GM23338 (cell line): ENCODE measurements at regions not wholly inside any gene's neighbourhood (a gene's known extent, or its start where the extent isn't known, plus 50 kb on each side); places are given as distances from the start of the nearest gene placed in this dataset.

Source experiments
- CREB1 ChIP-seq: fragments of 250-450 bp; sonication (Bioruptor Pico); IDR thresholded peaks from 2 replicates; pipeline ENCODE4 v1.5.0; 2020; ENCODE audit warnings: low read depth, mild to moderate bottlenecking, moderate library complexity
- EZH2 ChIP-seq: fragments of 200-600 bp; sonication (generic); IDR thresholded peaks from one replicate; pipeline ENCODE4 v1.8.0; 2017; ENCODE audit warnings: antibody characterized with exemption, mild to moderate bottlenecking, low read depth; ENCODE audit not compliant: unreplicated experiment
- EZH2phosphoT487 ChIP-seq: fragments of 200-600 bp; sonication (generic); IDR thresholded peaks from one replicate; pipeline ENCODE4 v1.8.1; 2018; ENCODE audit warnings: antibody characterized with exemption; ENCODE audit not compliant: unreplicated experiment
- JUNB ChIP-seq: IDR thresholded peaks from one replicate; pipeline ENCODE4 v1.6.1; 2016; ENCODE audit warnings: antibody characterized with exemption; ENCODE audit not compliant: unreplicated experiment
- NANOG ChIP-seq: IDR thresholded peaks from 2 replicates; pipeline ENCODE4 v1.6.1; 2016; ENCODE audit warnings: antibody characterized with exemption, borderline replicate concordance
- POLR2AphosphoS5 ChIP-seq: IDR thresholded peaks from 2 replicates; pipeline ENCODE4 v1.6.1; 2016; ENCODE audit warnings: antibody characterized with exemption, low read depth
- STAT1 ChIP-seq: IDR thresholded peaks from one replicate; pipeline ENCODE4 v1.6.1; 2016; ENCODE audit warnings: antibody characterized with exemption; ENCODE audit not compliant: unreplicated experiment
- ZNF114 ChIP-seq: fragments of 250-450 bp; sonication (Bioruptor Pico); IDR thresholded peaks from 2 replicates; pipeline ENCODE4 v1.5.0; 2020; ENCODE audit warnings: mild to moderate bottlenecking, moderate library complexity
- ZNF331 ChIP-seq: fragments of 250-450 bp; sonication (Bioruptor Pico); IDR thresholded peaks from 2 replicates; pipeline ENCODE4 v1.5.0; 2020; ENCODE audit warnings: low read depth, mild to moderate bottlenecking, moderate library complexity
- TF ChIP-seq, protein P1 (sequence below), 2 experiments: fragments of 200-600 bp in 1 of 2; sonication (generic) in 1 of 2; conservative IDR thresholded peaks; 2 replicates each; pipeline versions ENCODE4 v1.5.1 to v1.6.1; 2016 to 2017; ENCODE audit warnings: antibody characterized with exemption in 2 of 2, low read depth in 2 of 2, mild to moderate bottlenecking in 2 of 2, moderate library complexity in 1 of 2
- TF ChIP-seq, protein P2 (sequence below): IDR thresholded peaks from one replicate; pipeline ENCODE4 v1.6.1; 2018; ENCODE audit warnings: antibody characterized with exemption; ENCODE audit not compliant: unreplicated experiment
- TF ChIP-seq, protein P3 (sequence below): IDR thresholded peaks from 2 replicates; pipeline ENCODE4 v1.6.1; 2016; ENCODE audit warnings: antibody characterized with exemption
- TF ChIP-seq, protein P4 (sequence below): fragments of 250-450 bp; sonication (Bioruptor Pico); IDR thresholded peaks from 2 replicates; pipeline ENCODE4 v1.5.0; 2020; ENCODE audit warnings: mild to moderate bottlenecking, moderate library complexity

DNA sequence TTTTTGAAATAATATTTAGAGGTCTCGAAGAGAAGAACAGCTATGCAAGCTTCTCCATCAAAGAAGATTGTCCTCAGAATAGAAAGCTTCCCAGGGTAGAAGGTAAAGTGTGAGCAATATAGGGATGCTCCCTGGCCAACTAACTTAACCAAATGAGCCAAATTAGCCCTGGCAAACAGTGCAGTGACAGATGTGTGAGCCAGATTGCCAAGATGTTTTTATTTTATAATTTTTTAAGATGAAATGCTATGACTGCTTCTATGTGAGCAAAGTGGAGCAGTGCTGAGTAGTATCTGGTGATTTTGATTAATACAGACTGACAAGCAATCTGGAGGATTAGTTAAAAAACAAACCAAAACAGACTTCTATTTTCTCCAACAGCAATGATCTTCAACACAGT is 202.1 kb downstream of the NOVA1 start:
- TF ChIP-seq, protein P1, sequence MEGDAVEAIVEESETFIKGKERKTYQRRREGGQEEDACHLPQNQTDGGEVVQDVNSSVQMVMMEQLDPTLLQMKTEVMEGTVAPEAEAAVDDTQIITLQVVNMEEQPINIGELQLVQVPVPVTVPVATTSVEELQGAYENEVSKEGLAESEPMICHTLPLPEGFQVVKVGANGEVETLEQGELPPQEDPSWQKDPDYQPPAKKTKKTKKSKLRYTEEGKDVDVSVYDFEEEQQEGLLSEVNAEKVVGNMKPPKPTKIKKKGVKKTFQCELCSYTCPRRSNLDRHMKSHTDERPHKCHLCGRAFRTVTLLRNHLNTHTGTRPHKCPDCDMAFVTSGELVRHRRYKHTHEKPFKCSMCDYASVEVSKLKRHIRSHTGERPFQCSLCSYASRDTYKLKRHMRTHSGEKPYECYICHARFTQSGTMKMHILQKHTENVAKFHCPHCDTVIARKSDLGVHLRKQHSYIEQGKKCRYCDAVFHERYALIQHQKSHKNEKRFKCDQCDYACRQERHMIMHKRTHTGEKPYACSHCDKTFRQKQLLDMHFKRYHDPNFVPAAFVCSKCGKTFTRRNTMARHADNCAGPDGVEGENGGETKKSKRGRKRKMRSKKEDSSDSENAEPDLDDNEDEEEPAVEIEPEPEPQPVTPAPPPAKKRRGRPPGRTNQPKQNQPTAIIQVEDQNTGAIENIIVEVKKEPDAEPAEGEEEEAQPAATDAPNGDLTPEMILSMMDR (conservative IDR thresholded peaks at IDR 0.05; ENCODE audit: low read depth in 2 of 2) = no peak
- TF ChIP-seq EZH2phosphoT487 (no peak), EZH2 (no peak), POLR2AphosphoS5 (no peak), NANOG (no peak), JUNB (no peak), ZNF331 (CRISPR knock-in tag) (no peak), STAT1 (no peak), CREB1 (no peak), ZNF114 (CRISPR knock-in tag) (no peak)
- TF ChIP-seq, protein P2, sequence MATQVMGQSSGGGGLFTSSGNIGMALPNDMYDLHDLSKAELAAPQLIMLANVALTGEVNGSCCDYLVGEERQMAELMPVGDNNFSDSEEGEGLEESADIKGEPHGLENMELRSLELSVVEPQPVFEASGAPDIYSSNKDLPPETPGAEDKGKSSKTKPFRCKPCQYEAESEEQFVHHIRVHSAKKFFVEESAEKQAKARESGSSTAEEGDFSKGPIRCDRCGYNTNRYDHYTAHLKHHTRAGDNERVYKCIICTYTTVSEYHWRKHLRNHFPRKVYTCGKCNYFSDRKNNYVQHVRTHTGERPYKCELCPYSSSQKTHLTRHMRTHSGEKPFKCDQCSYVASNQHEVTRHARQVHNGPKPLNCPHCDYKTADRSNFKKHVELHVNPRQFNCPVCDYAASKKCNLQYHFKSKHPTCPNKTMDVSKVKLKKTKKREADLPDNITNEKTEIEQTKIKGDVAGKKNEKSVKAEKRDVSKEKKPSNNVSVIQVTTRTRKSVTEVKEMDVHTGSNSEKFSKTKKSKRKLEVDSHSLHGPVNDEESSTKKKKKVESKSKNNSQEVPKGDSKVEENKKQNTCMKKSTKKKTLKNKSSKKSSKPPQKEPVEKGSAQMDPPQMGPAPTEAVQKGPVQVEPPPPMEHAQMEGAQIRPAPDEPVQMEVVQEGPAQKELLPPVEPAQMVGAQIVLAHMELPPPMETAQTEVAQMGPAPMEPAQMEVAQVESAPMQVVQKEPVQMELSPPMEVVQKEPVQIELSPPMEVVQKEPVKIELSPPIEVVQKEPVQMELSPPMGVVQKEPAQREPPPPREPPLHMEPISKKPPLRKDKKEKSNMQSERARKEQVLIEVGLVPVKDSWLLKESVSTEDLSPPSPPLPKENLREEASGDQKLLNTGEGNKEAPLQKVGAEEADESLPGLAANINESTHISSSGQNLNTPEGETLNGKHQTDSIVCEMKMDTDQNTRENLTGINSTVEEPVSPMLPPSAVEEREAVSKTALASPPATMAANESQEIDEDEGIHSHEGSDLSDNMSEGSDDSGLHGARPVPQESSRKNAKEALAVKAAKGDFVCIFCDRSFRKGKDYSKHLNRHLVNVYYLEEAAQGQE = no peak
- TF ChIP-seq, protein P3, sequence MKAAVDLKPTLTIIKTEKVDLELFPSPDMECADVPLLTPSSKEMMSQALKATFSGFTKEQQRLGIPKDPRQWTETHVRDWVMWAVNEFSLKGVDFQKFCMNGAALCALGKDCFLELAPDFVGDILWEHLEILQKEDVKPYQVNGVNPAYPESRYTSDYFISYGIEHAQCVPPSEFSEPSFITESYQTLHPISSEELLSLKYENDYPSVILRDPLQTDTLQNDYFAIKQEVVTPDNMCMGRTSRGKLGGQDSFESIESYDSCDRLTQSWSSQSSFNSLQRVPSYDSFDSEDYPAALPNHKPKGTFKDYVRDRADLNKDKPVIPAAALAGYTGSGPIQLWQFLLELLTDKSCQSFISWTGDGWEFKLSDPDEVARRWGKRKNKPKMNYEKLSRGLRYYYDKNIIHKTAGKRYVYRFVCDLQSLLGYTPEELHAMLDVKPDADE = no peak
- TF ChIP-seq, protein P4, sequence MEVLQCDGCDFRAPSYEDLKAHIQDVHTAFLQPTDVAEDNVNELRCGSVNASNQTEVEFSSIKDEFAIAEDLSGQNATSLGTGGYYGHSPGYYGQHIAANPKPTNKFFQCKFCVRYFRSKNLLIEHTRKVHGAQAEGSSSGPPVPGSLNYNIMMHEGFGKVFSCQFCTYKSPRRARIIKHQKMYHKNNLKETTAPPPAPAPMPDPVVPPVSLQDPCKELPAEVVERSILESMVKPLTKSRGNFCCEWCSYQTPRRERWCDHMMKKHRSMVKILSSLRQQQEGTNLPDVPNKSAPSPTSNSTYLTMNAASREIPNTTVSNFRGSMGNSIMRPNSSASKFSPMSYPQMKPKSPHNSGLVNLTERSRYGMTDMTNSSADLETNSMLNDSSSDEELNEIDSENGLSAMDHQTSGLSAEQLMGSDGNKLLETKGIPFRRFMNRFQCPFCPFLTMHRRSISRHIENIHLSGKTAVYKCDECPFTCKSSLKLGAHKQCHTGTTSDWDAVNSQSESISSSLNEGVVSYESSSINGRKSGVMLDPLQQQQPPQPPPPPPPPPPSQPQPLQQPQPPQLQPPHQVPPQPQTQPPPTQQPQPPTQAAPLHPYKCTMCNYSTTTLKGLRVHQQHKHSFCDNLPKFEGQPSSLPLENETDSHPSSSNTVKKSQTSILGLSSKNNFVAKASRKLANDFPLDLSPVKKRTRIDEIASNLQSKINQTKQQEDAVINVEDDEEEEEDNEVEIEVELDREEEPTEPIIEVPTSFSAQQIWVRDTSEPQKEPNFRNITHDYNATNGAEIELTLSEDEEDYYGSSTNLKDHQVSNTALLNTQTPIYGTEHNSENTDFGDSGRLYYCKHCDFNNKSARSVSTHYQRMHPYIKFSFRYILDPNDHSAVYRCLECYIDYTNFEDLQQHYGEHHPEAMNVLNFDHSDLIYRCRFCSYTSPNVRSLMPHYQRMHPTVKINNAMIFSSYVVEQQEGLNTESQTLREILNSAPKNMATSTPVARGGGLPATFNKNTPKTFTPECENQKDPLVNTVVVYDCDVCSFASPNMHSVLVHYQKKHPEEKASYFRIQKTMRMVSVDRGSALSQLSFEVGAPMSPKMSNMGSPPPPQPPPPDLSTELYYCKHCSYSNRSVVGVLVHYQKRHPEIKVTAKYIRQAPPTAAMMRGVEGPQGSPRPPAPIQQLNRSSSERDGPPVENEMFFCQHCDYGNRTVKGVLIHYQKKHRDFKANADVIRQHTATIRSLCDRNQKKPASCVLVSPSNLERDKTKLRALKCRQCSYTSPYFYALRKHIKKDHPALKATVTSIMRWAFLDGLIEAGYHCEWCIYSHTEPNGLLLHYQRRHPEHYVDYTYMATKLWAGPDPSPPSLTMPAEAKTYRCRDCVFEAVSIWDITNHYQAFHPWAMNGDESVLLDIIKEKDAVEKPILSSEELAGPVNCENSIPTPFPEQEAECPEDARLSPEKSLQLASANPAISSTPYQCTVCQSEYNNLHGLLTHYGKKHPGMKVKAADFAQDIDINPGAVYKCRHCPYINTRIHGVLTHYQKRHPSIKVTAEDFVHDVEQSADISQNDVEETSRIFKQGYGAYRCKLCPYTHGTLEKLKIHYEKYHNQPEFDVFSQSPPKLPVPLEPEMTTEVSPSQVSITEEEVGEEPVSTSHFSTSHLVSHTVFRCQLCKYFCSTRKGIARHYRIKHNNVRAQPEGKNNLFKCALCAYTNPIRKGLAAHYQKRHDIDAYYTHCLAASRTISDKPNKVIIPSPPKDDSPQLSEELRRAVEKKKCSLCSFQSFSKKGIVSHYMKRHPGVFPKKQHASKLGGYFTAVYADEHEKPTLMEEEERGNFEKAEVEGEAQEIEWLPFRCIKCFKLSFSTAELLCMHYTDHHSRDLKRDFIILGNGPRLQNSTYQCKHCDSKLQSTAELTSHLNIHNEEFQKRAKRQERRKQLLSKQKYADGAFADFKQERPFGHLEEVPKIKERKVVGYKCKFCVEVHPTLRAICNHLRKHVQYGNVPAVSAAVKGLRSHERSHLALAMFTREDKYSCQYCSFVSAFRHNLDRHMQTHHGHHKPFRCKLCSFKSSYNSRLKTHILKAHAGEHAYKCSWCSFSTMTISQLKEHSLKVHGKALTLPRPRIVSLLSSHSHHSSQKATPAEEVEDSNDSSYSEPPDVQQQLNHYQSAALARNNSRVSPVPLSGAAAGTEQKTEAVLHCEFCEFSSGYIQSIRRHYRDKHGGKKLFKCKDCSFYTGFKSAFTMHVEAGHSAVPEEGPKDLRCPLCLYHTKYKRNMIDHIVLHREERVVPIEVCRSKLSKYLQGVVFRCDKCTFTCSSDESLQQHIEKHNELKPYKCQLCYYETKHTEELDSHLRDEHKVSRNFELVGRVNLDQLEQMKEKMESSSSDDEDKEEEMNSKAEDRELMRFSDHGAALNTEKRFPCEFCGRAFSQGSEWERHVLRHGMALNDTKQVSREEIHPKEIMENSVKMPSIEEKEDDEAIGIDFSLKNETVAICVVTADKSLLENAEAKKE (CRISPR knock-in tag) = no peak
